ENCODE measurements at regions not wholly inside any gene's neighbourhood (a gene's known extent, or its start where the extent isn't known, plus 50 kb on each side); places are given as distances from the start of the nearest gene placed in this dataset.

- no peaks in the 10 kb centered on the region for H3K9me3 ChIP-seq (ENCODE audit: control insufficient read depth in 1 of 2, insufficient read depth in 1 of 2, low read depth in 1 of 2, low read length in 2 of 2)
- H4K20me1 ChIP-seq (ENCODE audit: insufficient read depth) = no peaks in the 10 kb centered on the region
- no peak overlapping the region for H3K4me2 ChIP-seq (ENCODE audit: low read length)
- H3K9me2 ChIP-seq (ENCODE audit: insufficient read depth) = no peaks in the 10 kb centered on the region
- H3K4me3 ChIP-seq (replicated peaks in 1 of 2; ENCODE audit: low read depth in 1 of 2, low read length in 2 of 2) = no peak overlapping the region
- intact Hi-C loops (cut with micrococcal nuclease) = no loop called here
- no peak for TF ChIP-seq JUND (IDR thresholded peaks at IDR 0.05)
- TF ChIP-seq TCF7L2 (IDR thresholded peaks at IDR 0.05; ENCODE audit: borderline replicate concordance, extremely low read depth, insufficient read depth, insufficient read length) = no peak
- no peak for TF ChIP-seq REST (IDR thresholded peaks at IDR 0.05; ENCODE audit: low read depth)
- no peak for TF ChIP-seq ZBTB33 (IDR thresholded peaks at IDR 0.05; ENCODE audit: extremely low read depth, insufficient replicate concordance, low read length)
- no peak for TF ChIP-seq SIN3A (IDR thresholded peaks at IDR 0.05; ENCODE audit: low read depth)
- TF ChIP-seq ELF1 (IDR thresholded peaks at IDR 0.05; ENCODE audit: borderline replicate concordance, low read depth) = no peak
- no peak for TF ChIP-seq SP1 (IDR thresholded peaks at IDR 0.05; ENCODE audit: low read depth)
- no peak for TF ChIP-seq FOSL1 (IDR thresholded peaks at IDR 0.05; ENCODE audit: low read depth)
- TF ChIP-seq SRF (IDR thresholded peaks at IDR 0.05; ENCODE audit: low read depth) = no peak
- TF ChIP-seq EZH2 (IDR thresholded peaks at IDR 0.05) = no peak
- TF ChIP-seq CTCF (IDR thresholded peaks at IDR 0.05 in 2 of 3, conservative IDR thresholded peaks at IDR 0.05 in 1 of 3; ENCODE audit: borderline replicate concordance in 1 of 3, insufficient read depth in 1 of 3, low read depth in 2 of 3, low read length in 2 of 3) = no peak
- H3K9ac ChIP-seq (ENCODE audit: low read length) = no peak overlapping the region
- no peak overlapping the region for H3K27ac ChIP-seq (ENCODE audit: low read depth, low read length)
- H2AFZ ChIP-seq (ENCODE audit: low read depth, low read length, poor library complexity, severe bottlenecking) = no peak overlapping the region
- no peaks in the 10 kb centered on the region for H3K36me3 ChIP-seq (ENCODE audit: control insufficient read depth in 1 of 2, insufficient read depth in 2 of 2, low read length in 2 of 2)
- no peaks in the 10 kb centered on the region for H3K79me2 ChIP-seq (ENCODE audit: insufficient read depth, low read length)
- ATAC-seq (no peak), DNase-seq (ENCODE audit: low read depth, low spot score) (no peak)
- BruUV-seq (replicated peaks) = no TSS peak
- ChIA-PET CTCF (no interaction called here), POLR2A (no interaction called here), RAD21 (ENCODE audit: low non-redundant PET in 1 of 2, low total read pairs in 2 of 2, uncharacterized antibody in 2 of 2, unreplicated experiment in 2 of 2) (no interaction called here)
- H3K27me3 ChIP-seq (ENCODE audit: insufficient read depth, low read length) = peaks cover 39% of the 10 kb centered on the region
- H3K4me1 ChIP-seq (ENCODE audit: control insufficient read depth in 1 of 2, insufficient read depth in 2 of 2, low read length in 2 of 2) = peaks cover 0 to 8% of the 10 kb centered on the region in 2 experiments; a peak in 3 of 4 replicates
Observed at GRCh38 chr16:73735954-73736353, 560.7 kb upstream of the PSMD7 start.
